HG02884 (cell line): ENCODE measurements at regions not wholly inside any gene's neighbourhood (a gene's known extent, or its start where the extent isn't known, plus 50 kb on each side); places are given as distances from the start of the nearest gene placed in this dataset.
"Not testable (repeated sequence)": the region's sequence is repeated elsewhere in the genome, so short reads cannot be mapped to it uniquely, and the experiment has no call there.

Experiments
- ATAC-seq: cut with Tn5 transposase; IDR thresholded peaks from one replicate; pipeline ENCODE4 v1.9.1; 2021; ENCODE audit warnings: mild to moderate bottlenecking, moderate library complexity; ENCODE audit not compliant: unreplicated experiment

GRCh38 chr14:85333313-85333712 is 196.6 kb upstream of the FLRT2 start:
- no peak for ATAC-seq

- ATAC-seq = no peak
Observed at GRCh38 chr14:85333841-85334240, 196.1 kb upstream of the FLRT2 start.

- no peak for ATAC-seq
Observed at GRCh38 chr14:85334316-85334715, 195.6 kb upstream of the FLRT2 start.

GRCh38 chr14:85336257-85336656 is 193.7 kb upstream of the FLRT2 start:
- ATAC-seq = no peak

- no peak for ATAC-seq
Observed at GRCh38 chr14:85336817-85337216, 193.1 kb upstream of the FLRT2 start.

DNA sequence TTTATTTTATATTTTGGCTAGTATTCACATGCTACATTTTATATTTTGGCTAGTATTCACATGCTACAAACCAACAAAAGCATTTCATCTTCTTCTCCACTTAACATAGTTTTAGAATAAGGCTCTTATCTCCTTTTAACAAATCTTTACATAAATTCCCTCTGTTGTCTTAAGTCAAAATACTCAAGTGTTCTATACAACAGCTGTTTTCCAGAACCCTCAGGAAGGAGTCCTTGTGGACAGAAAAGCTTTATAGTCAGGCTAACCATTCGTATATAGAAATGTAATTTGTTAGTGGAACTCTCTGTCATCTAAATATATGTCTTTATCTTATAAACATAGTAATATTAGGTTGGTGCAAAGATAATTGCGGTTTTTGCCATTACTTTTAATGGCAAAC is 191.0 kb upstream of the FLRT2 start:
- ATAC-seq = no peak

GRCh38 chr14:85342858-85343607 is 186.9 kb upstream of the FLRT2 start:
- no peak for ATAC-seq

- ATAC-seq = no peak
Observed at GRCh38 chr14:85344171-85344570, 185.8 kb upstream of the FLRT2 start.

- no peak for ATAC-seq
Observed at GRCh38 chr14:85344847-85345570, 184.9 kb upstream of the FLRT2 start.

- ATAC-seq = no peak
Observed at GRCh38 chr14:85350667-85351066, 179.3 kb upstream of the FLRT2 start.

DNA sequence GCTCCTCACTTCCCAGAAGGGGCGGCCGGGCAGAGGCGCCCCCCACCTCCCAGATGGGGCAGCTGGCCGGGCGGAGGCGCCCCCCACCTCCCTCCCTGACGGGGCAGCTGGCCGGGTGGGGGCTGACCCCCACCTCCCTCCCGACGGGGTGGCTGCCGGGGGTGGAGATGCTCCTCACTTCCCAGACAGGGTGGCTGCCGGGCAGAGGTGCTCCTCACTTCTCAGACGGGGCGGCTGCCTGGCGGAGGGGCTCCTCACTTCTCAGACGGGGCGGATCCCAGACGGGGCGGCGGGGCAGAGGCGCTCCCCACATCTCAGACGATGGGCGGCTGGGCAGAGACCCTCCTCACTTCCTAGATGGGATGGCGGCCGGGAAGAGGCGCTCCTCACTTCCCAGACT is 177.4 kb upstream of the FLRT2 start:
- ATAC-seq = not testable (repeated sequence)

GRCh38 chr14:85357120-85357519 is 172.8 kb upstream of the FLRT2 start:
- ATAC-seq = no peak

- ATAC-seq = no peak
Observed at GRCh38 chr14:85358136-85358785, 171.7 kb upstream of the FLRT2 start.

- no peak for ATAC-seq
Observed at GRCh38 chr14:85359505-85359904, 170.4 kb upstream of the FLRT2 start.

DNA sequence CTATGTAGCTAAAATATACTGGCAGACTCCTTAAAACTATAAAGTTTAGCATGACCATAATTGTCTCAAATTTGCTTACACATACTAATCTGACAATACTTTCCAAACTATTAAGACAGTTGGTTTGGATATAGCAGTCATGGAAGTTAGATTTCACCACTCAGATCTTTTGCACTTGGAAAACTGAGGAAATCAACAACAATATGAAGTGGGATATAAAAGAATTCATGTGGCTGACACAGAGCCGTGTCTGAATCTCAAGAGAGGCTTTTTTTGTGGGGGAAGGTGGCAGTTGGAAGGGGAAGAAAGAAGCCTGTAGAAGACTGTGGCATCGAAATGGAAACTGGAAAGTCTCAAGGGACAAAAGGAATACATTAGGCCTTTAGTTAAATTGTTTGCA is 166.6 kb upstream of the FLRT2 start:
- no peak for ATAC-seq

GRCh38 chr14:85366226-85366625 is 163.7 kb upstream of the FLRT2 start:
- ATAC-seq = no peak

DNA sequence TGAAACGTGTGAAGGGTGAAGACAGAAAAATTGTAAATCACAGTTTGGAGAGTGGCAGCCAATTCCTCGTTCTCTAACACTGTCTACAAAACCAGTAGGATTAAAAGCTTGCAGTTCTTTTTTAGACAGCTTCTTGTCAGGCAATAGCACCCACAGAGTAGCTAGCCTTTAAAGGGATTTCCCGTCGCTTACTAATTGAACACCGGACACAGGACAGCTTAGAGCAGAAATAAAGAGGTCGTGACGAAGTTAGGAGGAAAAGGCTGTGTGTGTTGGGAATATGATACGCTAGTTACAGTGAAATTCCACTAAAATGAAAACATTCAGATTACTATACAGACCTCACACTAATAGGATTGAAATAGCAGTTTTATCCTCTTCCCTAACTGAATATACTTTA is 149.1 kb upstream of the FLRT2 start:
- ATAC-seq = no peak

GRCh38 chr14:85382341-85382740 is 147.6 kb upstream of the FLRT2 start:
- ATAC-seq = no peak

DNA sequence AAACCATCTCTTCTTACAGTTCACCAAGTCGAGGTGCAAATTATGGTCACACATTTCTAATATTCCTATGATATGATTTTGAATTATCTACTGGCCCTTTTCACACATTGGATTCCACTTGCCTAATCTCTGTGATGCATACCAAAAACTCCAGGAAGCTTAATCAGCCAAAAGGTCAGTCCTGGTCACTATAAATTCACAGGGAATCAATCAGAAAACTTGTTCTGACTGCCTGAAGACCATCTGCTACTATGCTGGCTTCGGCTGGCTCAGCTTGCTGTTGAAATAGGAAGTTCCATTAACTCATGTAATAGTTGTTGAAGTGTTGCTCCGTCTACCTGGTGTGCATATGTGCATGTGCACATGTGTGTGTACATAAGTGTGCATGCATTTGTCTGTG is 142.8 kb upstream of the FLRT2 start:
- no peak for ATAC-seq

DNA sequence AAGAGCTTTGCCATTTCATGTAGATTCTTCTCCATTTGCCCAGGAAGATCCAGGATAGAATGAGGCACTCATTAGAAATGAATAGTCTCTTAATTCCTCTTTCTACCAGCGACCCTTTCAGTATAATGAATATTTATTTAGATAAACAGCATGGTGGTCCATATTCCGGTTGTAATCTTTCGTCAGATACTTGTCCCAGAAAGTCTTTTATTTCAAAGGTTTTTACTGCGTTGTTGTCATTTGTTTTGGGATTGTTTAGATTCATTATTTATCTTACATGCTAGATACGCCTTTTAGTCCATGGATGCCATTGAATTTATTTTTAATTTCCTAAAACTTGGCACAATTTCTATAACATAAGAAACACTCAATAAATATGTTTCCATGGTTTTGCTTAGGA is 139.7 kb upstream of the FLRT2 start:
- ATAC-seq = no peak

DNA sequence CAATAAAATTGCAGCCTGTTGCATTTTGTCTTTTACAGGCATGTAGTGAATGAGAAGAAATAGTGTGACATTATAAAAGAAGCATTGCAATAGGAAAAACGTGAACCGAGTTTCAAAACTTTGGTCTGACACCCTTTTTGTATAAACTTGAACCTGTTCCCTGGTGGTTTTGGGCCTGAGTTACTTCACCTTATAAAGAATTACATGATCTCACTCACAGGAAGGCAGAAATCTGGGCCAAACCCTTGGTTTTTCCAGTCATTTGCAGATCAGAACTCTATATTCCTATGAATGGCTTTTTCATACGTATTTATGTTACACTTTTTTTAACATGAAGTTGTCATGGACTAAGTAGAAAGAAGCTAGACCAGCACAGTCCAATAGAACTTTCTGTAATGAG is 138.5 kb upstream of the FLRT2 start:
- no peak for ATAC-seq

- no peak for ATAC-seq
Observed at GRCh38 chr14:85391892-85392291, 138.1 kb upstream of the FLRT2 start.
